CD4-positive, alpha-beta T cell (primary cell): ENCODE measurements at regions not wholly inside any gene's neighbourhood (a gene's known extent, or its start where the extent isn't known, plus 50 kb on each side); places are given as distances from the start of the nearest gene placed in this dataset.

Source experiments
- ATAC-seq: fragments of 200-7000 bp; cut with Tn5 transposase; one replicate; pipeline ENCODE4 v1.10.0; 2022; ENCODE audit warnings: mild to moderate bottlenecking; ENCODE audit not compliant: poor library complexity
- CTCF ChIA-PET: fragments of 350-600 bp; sonication (Branson Sonifier 250); formaldehyde crosslinking; loops from one replicate; lab custom pipeline; 2021; ENCODE audit warnings: antibody characterized with exemption, inconsistent platforms; lab: Charles Lee
- POLR2A ChIA-PET: fragments of 350-600 bp; sonication (Branson Sonifier 250); formaldehyde crosslinking; loops from one replicate; lab custom pipeline; 2021; ENCODE audit warnings: antibody characterized with exemption, inconsistent platforms; lab: Charles Lee
- DNase-seq, 14 experiments: peaks; one replicate each; pipeline ENCODE4 v3.0.0-alpha.2; 2013 to 2020; ENCODE audit warnings: mixed read lengths in 2 of 14
- H3K27ac ChIP-seq, 2 donors: one replicate each; pipeline versions ENCODE4 v1.5.1 to v1.7.0; 2013; ENCODE audit warnings: low read length in 2 of 2, low read depth in 1 of 2, mild to moderate bottlenecking in 1 of 2
- H3K27me3 ChIP-seq, 2 experiments: 1 replicate in 1 of 2; 2 replicates in 1 of 2; pipeline versions ENCODE4 v1.6.1 to v1.7.0; 2013; ENCODE audit warnings: low read length in 2 of 2, control low read depth in 1 of 2, mild to moderate bottlenecking in 1 of 2, moderate library complexity in 1 of 2; ENCODE audit not compliant: insufficient read depth in 2 of 2, control insufficient read depth in 1 of 2
- H3K36me3 ChIP-seq: one replicate; pipeline ENCODE4 v1.6.1; 2013; ENCODE audit warnings: low read length, control low read depth; ENCODE audit not compliant: insufficient read depth
- H3K4me1 ChIP-seq: one replicate; pipeline ENCODE4 v1.6.1; 2013; ENCODE audit warnings: low read length, control low read depth; ENCODE audit not compliant: insufficient read depth
- H3K4me3 ChIP-seq: one replicate; pipeline ENCODE4 v1.5.1; 2013; ENCODE audit warnings: mild to moderate bottlenecking, low read length, moderate library complexity
- H3K9me3 ChIP-seq, 2 experiments: 1 replicate in 1 of 2; 2 replicates in 1 of 2; pipeline versions ENCODE4 v1.6.1 to v1.7.0; 2013; ENCODE audit warnings: low read length in 2 of 2, mild to moderate bottlenecking in 2 of 2, control low read depth in 1 of 2, moderate library complexity in 1 of 2; ENCODE audit not compliant: control insufficient read depth in 1 of 2, insufficient read depth in 1 of 2
- H3K27ac Mint-ChIP-seq: one replicate; pipeline ENCODE4 v1.8.0; 2020; ENCODE audit warnings: mixed read lengths
- H3K27me3 Mint-ChIP-seq: one replicate; pipeline ENCODE4 v1.8.0; 2021; ENCODE audit warnings: mixed read lengths
- H3K36me3 Mint-ChIP-seq: one replicate; pipeline ENCODE4 v1.8.0; 2021; ENCODE audit warnings: low read depth, mixed read lengths
- H3K4me1 Mint-ChIP-seq: one replicate; pipeline ENCODE4 v1.8.0; 2021; ENCODE audit warnings: low read depth, mixed read lengths
- H3K4me3 Mint-ChIP-seq: one replicate; pipeline ENCODE4 v1.8.0; 2020; ENCODE audit warnings: mild to moderate bottlenecking, mixed read lengths
- H3K9me3 Mint-ChIP-seq: one replicate; pipeline ENCODE4 v1.8.0; 2020; ENCODE audit warnings: mixed read lengths
- CTCF ChIP-seq: fragments of 200-600 bp; IDR thresholded peaks from one replicate; pipeline ENCODE4 v1.8.0; 2022; ENCODE audit warnings: antibody characterized with exemption, mild to moderate bottlenecking
- intact Hi-C, 2 experiments: fragments of 100-400 bp; cut with DNase I in 1 of 2; cut with micrococcal nuclease in 1 of 2; formaldehyde crosslinking; loops; one replicate each; pipeline versions ENCODE4 v1.15.1 to v1.9.0; 2023 to 2025; cut with DNase I, micrococcal nuclease

- Histone ChIP-seq H3K36me3 (no peaks in the 10 kb centered on the region), H3K4me1 (no peaks in the 10 kb centered on the region), H3K9me3 (no peaks in the 10 kb centered on the region), H3K27ac (no peak overlapping the region), H3K4me3 (no peak overlapping the region), H3K27me3 (no peaks in the 10 kb centered on the region)
- intact Hi-C loops: no loop called here
- DNase-seq (no peak), ATAC-seq (no peak)
- Mint-ChIP-seq H3K4me3 (no peak overlapping the region), H3K27me3 (peaks cover 5% of the 10 kb centered on the region), H3K4me1 (peaks cover 4% of the 10 kb centered on the region), H3K27ac (no peak overlapping the region), H3K9me3 (no peaks in the 10 kb centered on the region), H3K36me3 (no peaks in the 10 kb centered on the region)
- ChIA-PET POLR2A (no interaction called here), CTCF (no interaction called here)
- no peak for TF ChIP-seq CTCF
Measured at GRCh38 chr16:66224186-66224585, 142.3 kb upstream of the CDH5 start.

DNA sequence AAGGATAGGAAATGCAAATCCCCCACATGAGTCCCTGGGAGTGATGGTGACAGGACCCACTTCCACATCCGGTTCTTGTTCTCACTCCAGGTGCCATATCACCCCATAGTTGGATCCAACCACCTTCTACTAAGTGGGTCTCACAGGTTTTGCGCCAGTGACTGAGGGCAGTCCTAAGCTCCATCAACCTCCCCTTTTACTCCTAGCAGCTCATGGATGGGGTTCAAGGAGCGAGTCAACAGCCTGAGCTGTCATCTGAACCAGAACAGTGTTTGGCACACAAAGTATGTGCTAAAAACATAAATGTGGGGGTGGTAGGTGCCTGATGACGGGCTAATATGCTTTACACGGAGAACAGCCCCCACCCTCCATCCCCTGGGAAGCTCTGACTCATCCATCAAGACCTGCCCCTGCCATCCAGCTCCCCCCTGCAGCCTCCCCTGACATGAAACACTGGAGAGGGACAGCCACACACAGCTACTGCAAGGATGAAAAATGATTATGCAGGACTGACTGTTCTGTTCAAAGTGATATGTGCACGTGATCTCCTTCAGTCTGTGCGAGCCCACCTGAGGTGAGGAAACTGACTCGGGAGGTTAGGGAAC, 143.2 kb upstream of the CDH5 start:
- TF ChIP-seq CTCF: no peak
- H3K36me3 Mint-ChIP-seq: no peaks in the 10 kb centered on the region
- no peak overlapping the region for H3K4me3 ChIP-seq
- no peak overlapping the region for H3K27ac Mint-ChIP-seq
- H3K36me3 ChIP-seq: no peaks in the 10 kb centered on the region
- no peaks in the 10 kb centered on the region for H3K4me1 ChIP-seq
- H3K4me1 Mint-ChIP-seq: peaks cover 4% of the 10 kb centered on the region
- ATAC-seq (no peak), DNase-seq (no peak)
- CTCF ChIA-PET: no interaction called here
- no peaks in the 10 kb centered on the region for H3K9me3 Mint-ChIP-seq
- POLR2A ChIA-PET: no interaction called here
- peaks cover 13% of the 10 kb centered on the region for H3K27me3 Mint-ChIP-seq
- H3K9me3 ChIP-seq: no peaks in the 10 kb centered on the region
- no peak overlapping the region for H3K27ac ChIP-seq
- intact Hi-C loops: no loop called here
- no peaks in the 10 kb centered on the region for H3K27me3 ChIP-seq
- H3K4me3 Mint-ChIP-seq: no peak overlapping the region

- intact Hi-C loops: no loop called here
- Mint-ChIP-seq H3K9me3 (no peaks in the 10 kb centered on the region), H3K4me1 (peaks cover 4% of the 10 kb centered on the region), H3K36me3 (no peaks in the 10 kb centered on the region), H3K4me3 (no peak overlapping the region), H3K27me3 (peaks cover 15% of the 10 kb centered on the region), H3K27ac (no peak overlapping the region)
- ChIA-PET POLR2A (no interaction called here), CTCF (no interaction called here)
- no peaks in the 10 kb centered on the region for H3K4me1 ChIP-seq
- TF ChIP-seq CTCF: no peak
- H3K27ac ChIP-seq: no peak overlapping the region
- DNase-seq (no peak), ATAC-seq (no peak)
- H3K36me3 ChIP-seq: no peaks in the 10 kb centered on the region
- H3K9me3 ChIP-seq: no peaks in the 10 kb centered on the region
- H3K27me3 ChIP-seq: no peaks in the 10 kb centered on the region
- no peak overlapping the region for H3K4me3 ChIP-seq
Measured at GRCh38 chr16:66222756-66223155, 143.7 kb upstream of the CDH5 start.
